HTR-8/SVneo (cell line): ENCODE measurements at regions not wholly inside any gene's neighbourhood (a gene's known extent, or its start where the extent isn't known, plus 50 kb on each side); places are given as distances from the start of the nearest gene placed in this dataset.

ENCODE experiments used
- DNase-seq: peaks from one replicate; pipeline ENCODE4 v3.0.0; 2011; ENCODE audit warnings: low spot score, mixed read lengths; ENCODE audit not compliant: insufficient read length
- FAIRE-seq: peaks from 2 replicates; lab custom pipeline; 2011; peaks lifted over from hg19 to GRCh38; lab: Jason Lieb, UNC

DNA sequence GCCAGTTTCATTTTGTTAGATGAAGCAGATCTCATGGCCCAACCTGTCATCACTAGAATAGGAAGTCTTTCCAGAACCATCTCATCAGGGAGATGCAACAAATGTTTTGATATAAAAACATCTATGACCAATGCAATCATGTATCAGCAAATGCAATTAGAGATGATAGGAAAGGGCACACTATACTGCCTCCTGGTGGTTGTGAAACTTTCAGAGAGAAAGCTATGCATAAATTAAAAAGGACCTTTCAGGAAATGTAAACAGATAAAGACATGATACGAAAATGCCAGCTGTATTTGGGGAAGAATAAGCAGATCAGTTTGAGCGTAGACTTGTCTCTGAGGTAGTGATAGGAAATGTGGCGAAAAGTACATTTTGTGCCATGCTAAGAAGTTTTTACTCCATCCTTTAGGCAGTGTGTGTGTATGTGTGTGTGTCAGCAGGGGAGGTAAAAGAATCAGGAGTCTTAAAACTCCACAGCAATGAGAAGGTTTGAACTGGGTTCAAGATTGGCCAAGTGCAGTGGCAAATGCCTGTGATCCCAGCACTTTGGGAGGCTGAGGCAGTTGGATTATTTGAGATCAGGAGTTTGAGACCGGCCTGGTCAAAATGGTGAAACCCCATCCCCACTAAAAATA is 479.3 kb downstream of the CPS1 start:
- FAIRE-seq, result no peak
- peak; percentile 0 for DNase-seq

DNA sequence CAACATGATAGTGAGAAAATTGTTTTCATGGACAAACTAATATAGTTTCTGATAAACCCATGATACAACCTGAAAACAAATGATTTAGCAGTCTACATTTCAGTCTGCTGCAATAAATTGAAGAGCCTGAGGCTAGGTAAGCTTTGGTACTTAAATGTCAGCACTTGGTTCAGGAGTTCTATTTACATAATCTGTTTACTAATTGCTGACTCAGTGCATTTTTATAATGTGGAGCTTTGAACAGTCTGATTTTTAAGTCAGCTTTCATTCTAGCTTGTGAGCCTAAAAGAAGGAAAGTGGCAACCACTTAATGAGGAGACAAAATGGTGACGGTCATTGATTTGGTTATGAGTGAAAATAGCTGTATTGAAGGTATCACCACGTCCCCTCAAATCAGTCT is 488.6 kb downstream of the CPS1 start:
- no peak for DNase-seq

DNA sequence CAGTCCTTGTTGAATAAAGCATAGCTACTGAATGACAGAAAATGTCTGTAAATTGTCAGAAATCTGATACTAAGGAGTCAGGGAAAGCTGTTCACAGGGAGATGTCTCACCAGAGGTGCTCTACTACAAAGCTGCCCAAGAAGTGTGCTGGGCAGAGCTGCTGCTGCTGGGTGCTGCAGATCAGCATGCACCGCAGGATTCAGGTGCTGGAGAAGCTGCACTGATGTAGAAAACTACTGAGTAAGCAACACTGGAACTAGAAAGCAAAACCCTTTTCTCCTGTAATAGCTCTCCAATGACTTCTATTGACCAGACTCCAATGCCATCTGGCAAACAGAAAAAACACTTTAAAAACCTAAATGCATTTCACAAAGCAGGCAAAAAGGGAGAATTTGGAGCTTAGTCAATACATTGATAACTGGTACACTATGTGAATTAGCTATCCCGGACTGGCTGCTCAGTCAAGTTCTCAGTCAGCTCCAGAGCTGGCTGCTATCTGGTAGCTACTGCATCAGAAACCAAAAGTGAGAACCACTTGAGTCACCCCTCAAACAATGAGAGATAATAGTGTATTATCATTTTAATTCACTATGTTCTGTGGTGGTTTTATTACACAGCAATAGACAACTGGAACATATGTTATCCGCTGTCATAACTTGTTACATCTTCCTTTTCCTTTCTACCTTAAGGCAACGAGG is 493.1 kb downstream of the CPS1 start:
- FAIRE-seq, result no peak
- DNase-seq, result no peak

More for the DNA sequence above, 488.6 kb downstream of the CPS1 start:
- no peak for FAIRE-seq

DNA sequence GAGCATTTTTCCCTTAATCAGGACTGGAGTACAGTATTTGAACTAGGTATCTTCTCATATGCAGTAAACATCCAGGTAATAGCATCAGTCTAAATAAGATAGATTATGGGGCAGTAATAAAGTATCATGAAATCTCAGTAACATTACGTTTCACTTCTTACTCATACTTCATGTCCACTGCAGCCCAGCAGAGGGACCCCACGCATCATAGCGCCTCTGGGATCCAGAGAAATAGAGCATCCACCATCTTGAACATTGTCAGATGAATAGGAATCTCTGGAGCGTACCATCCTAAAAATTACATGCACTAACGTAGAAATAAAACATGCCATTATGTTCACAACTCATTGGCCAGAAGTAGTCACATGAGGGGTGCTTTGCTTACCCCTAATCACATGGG is 499.0 kb downstream of the CPS1 start:
- no peak for FAIRE-seq
- DNase-seq, result peak; percentile 2

DNA sequence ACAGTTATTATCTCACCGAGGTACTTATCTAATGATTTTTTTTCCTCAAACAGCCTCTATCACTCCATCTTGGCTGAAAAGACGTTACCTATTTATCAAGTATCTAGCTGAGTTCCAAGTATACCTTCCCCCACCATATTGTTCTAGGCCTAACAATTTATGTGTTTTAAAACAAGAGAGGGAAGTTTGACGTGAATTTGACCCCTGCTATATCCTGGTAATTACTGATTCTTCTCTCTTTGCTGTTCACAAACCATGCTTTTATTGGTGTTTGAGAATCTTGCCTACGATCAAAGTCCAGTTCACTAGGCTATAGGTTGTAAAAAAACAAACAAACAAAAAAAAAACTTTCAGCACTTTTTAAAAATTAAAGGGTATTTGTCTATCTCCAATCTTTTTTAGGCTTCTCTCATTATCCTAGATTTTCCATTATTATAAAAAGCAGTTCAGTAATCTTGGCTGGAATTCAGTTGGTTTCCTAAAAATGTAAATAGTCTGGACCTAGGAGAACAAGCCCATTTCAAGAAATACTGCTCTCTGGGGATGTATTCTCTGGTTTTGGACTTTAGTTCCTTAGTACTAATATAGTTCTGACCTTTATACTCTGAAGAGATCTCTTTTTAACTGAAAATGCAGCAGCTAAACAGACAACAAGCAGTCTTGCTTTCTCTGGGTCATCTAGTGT is 505.4 kb downstream of the CPS1 start:
- FAIRE-seq (no peak), DNase-seq (no peak)

DNA sequence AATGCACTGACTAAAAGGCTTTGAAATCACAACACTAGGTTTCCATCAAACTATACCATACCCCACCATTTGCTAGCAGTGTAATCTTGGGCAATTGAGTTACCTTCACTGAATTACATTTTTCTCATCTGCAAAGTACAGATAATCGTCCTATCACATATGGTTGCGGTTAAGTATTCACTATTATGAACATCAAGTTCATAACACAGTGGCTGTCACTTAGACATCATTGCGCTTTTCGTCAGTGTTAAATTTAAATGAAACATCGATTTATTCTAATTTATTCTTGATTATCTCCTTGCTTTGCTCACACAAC is 505.9 kb downstream of the CPS1 start:
- FAIRE-seq (no peak), DNase-seq (no peak)

DNA sequence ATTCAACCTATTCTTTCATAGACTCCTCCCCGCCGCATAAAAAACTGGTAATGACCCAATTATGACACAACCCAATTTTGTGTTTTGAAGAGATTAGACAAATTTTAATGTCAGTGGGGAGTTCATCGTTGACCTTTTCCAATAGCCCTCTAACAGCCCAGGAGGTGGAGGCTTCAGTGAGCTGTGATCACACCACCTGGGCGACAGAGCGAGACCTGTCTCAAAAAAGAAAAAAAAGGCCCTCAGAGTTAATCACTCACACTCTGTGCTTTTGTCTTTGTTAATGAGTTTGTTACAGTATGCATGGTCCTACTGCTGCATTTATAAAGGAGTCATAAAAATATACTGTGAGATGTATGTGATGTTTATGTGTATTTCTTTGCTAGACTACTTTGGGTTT is 510.6 kb downstream of the CPS1 start:
- no peak for FAIRE-seq

DNA sequence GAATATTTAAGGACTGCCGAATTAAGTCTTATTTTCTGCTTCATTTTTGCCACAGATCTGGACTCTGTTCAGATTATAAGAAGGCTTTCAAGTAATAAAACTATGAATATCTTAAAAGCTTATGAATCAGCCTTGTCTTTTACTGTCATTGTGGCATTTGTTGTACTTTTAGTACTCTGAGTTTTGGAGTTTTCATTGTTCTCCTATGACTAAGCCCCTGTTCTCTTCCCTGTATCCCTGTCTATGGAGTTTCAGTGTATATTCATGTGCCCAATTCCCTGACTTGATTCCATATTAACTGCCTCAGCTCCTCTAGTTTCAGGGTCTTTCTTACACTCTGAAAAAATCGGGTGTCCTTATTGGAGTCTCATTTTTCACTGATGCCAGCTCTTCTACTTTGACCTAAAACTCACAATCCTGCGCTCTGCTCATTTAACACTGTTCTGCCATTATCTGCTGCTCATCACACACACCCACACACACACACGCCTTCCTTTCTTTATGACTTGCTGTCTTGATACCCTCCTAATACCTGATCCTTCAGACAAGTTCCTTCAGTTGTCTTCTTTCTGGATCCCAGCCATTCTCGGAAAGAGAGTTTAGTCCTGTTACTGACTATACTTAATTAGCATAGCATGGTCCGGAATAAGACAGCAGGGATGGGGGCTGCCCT is 511.8 kb downstream of the CPS1 start:
- no peak for FAIRE-seq
- no peak for DNase-seq

More for the DNA sequence above, 510.6 kb downstream of the CPS1 start:
- no peak for DNase-seq

DNA sequence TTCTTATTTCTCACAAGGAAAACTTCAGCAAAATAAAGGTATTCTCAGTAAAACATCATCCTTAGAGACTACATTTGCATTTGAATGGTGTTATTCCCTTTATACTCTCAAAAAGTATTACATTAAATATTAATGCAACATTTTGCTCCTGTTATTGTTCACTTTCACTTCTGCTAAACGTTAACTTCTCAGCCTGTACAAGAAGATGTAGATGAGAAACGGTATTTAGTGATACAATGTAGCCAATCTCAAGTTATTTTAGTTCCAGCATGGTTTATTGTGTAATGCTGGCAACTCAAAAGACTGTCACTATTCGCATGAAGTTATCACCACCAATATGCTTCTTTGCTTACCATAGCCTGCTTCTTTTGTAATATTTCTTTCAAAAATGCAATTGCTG is 514.1 kb downstream of the CPS1 start:
- DNase-seq (no peak), FAIRE-seq (no peak)

DNA sequence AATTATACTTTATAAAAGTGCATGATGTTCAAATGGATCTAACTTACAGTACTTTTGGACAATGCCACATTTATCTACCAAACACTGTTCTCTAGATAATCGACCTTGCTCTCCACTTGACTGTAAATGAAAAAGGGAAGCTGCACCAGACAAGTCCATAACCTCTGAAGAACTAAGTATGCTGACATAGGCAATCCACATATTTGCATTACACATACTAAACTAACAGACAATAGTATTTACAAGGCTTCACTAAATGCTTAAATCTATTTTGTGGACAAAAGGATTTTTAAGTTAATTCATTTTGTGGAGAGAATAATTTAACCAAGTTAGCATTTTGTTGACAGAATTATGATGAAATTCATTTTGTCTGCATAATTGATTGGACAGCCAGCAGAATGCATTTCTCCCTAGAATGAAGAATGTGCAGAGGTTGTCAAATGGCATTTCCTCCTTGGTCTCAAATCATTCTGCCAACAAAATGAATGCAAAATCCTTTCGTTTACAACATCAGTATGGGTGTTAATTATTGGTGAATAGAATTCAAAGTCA is 520.9 kb downstream of the CPS1 start:
- DNase-seq (no peak), FAIRE-seq (no peak)

DNA sequence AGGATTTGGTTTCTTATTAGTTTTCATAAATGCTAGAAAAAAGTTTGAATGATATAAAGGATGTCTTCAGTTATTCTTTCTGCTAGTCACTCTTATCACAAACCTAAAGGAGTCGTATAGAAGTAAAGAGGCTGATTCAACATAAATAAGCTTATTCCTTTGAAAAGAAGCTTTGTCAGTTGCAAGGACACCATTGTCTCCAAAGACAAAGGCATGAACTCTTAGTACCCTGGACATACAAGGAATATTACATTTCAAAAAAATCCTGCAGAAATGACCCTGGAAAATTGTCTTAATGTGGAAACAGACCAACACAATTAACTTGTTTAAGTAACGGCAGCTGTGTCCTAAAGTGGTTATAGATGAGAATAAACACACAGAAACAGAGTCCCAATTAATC is 528.0 kb downstream of the CPS1 start:
- FAIRE-seq, result no peak
- DNase-seq, result no peak

DNA sequence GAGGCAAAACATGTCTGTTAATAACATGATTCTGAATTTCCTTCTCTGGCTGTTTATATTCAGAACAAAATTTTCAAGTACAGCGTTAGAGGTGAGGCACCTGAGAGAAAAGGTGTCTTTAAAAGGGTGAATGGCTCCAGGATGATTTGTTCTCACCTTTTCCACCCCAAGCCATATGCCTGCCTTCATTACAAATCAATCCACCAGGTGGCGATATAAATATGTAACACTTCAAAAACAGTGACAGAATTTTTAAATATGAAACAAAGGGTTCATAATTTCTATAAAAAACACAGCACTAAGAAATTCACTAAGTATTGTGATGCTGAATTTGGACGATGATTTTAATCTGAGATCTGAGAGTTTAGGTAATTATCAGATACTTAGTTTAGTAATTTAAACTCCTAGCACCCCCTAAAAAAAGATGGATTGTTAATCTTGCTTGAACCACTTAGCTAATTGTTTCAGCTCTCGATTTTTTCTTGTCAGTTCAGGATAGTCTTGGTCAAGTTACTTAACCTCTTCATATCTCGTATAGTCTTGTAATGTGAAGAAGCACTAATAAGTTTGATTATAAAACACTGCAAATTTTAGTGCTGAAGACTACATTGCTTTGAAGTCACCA is 528.8 kb downstream of the CPS1 start:
- DNase-seq, result peak; percentile 5
- no peak for FAIRE-seq

DNA sequence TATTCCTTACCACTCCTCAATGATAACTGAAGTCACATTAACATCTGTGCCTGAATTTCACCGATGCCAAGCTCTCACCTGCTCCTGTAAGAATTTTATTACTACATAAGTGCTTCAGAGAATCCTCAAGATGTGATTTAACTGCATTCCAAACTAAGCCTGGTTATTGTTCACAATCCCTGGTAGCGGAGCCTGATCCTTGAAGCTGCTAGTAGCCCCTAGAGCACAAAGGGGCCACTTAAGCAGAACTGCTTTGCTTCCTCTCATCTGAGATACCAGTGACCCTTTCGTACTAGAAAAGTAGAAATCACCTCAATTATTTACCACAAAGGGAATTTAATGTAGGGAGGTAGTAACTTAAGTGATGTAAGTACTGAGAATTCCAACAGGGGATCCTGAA is 529.6 kb downstream of the CPS1 start:
- no peak for DNase-seq
- FAIRE-seq, result no peak

DNA sequence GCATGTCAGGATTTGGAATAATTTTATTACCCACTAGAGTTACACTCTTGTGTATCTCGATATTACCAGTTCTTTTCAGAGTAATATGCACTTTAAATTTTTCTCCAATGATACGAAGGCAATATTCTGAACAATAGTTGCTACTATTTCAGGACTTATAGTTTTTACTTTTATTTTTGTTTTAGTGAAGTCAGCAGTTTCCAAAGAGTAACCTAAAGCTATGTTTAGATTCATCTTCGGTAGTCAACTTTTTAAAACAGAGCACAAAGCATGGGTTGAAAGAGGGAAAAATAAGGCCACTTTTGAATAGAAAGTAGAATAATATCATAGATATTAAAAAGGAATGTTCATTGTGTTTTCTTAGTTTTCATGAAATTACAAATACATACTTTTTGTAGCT is 532.7 kb downstream of the CPS1 start:
- FAIRE-seq (no peak), DNase-seq (no peak)

DNA sequence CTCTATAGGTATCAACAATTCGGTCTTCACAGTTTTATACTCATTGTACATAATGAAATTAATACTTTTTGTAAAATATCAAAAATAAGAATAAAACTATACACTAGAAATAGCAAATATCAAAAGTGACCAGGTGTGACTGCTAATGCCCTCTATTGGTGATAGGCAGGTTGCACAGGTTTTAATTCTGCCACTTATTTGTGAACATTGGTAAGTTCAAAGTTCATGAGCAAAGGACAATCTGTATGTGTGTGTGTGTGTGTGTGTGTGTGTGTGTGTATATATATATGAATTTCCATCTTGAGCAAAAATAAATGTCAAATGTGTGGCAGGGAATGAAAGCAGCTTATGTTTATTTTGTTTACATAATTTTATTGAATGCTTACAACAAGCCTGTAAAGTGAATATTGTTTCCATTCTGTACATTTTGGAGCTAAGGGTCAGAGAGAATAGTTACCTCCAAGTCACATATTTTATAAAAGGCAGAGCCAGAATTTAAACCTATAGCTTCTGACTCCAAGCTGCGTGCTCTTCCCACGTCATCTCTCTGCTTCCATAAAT is 537.4 kb downstream of the CPS1 start:
- DNase-seq (no peak), FAIRE-seq (no peak)

DNA sequence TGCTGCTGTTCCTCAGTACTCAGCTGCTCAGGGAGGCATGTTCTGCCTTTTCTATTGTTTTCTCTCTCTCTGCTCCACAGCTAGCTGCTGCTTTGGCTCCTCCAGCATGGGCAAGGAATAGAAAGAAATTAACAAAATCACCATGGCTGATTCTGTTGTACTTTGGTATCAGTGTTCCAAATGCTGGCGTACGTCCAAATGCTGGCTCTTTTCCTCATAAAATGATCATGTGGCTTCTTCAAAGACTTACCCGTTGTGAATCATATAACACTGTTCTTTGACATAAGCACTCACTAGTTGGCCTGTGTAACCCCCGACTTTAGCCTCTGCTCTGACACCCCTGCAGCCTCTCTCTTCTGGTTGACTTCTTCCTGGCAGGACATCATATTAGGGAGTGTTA is 547.6 kb downstream of the CPS1 start:
- FAIRE-seq, result no peak
- DNase-seq, result no peak

DNA sequence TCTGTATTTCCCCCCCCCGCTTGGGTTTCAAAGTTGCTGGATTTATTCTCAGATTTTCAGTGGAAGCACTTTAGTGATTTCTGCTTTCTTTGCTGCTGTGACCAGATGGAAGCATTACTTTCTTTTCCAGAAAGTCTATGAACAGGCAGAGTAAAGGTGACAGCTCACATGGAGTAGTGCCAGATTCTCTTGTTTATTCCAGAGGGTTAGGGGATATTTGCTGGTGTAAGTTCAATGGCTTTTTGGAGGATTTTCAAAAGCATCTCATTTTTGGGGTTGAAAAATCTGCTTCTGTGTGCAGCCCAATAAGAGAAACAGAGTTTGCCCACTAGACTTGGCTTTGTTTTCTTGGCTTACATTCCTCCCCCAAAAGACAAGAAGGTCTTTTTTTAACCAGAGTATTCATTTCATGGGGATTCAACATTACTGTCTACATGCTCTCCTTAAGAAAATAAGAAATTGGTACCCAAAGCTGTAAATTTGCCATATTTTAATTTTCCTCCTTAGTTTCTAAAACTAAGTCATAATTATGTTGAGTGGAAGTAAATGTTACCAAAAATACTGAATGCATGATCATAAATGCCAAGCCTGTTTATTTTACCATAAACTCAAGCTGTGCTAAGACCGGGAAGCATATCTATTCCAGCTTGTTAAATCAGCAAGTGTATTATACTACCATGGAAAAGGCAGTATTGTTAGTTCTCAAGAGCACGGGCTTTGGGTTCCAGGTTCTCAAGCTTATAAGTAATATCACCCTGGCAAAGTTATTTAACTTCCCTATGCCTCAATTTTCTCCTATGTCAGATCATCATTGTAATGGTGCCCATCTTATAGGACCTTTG is 557.2 kb downstream of the CPS1 start:
- no peak for DNase-seq
- no peak for FAIRE-seq

DNA sequence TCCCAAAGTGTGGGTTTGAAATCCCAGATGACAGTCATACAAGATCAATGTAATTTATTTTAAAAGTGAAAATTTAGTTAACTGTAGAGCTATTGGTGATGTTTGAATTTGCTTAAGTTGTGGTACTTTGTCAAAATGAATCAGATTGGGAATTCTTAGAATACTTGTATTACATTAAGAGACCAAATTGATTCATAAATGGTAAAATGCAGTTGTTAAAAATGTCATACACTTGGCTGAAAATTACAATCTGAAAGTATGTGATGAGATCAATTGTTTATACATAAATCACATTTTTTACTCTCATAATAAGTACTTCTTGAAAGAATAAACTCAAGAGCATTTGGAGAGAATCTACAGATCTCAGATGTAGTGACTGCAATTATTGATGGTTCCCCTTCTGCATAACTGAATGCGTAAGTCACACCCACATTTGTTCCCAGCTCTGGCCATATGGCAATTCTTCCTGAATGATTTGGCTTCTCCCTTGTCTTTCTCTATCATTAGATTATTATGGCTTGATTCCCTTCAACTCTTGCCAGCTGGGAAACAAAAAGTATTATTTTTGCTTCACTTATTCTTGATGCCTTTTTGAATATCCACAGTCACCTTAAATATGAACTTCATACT is 558.5 kb downstream of the CPS1 start:
- DNase-seq (no peak), FAIRE-seq (no peak)

DNA sequence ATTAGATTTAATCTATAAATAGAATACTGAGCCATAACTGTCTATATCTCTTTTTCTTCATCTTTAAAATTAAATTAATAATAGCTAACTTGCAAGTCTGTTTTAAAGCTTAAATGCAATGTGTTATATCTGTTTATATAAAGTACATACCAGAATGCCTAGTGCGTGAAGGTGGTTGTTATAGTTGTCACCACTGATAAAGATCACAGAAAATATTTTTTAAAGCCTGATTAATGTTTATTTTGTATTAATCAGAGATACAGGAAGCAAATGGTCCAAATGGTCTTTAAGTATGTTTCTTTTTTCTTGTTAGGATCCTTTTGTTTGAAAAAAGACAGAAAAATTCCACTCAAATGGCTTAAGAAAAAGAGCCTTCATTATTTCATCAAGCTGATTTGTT is 560.6 kb downstream of the CPS1 start:
- FAIRE-seq (no peak), DNase-seq (no peak)
